Mesendoderm (in vitro differentiated cells): ENCODE measurements at regions not wholly inside any gene's neighbourhood (a gene's known extent, or its start where the extent isn't known, plus 50 kb on each side); places are given as distances from the start of the nearest gene placed in this dataset.

Experiments used
- DNase-seq: peaks from one replicate; pipeline ENCODE4 v3.0.0; 2013
- H2AK5ac ChIP-seq: 2 replicates; pipeline ENCODE4 v1.6.1; 2013; ENCODE audit warnings: low read length, inconsistent platforms
- H2BK120ac ChIP-seq: 2 replicates; pipeline ENCODE4 v1.6.1; 2013; ENCODE audit warnings: low read depth, mild to moderate bottlenecking, low read length, moderate library complexity, mixed read lengths
- H2BK15ac ChIP-seq: replicated peaks from 2 replicates; pipeline ENCODE4 v1.6.1; 2013; ENCODE audit warnings: low read depth, mild to moderate bottlenecking, moderate library complexity
- H2BK5ac ChIP-seq: 2 replicates; pipeline ENCODE4 v1.6.1; 2013; ENCODE audit warnings: low read length, inconsistent platforms
- H3K18ac ChIP-seq: 2 replicates; pipeline ENCODE4 v1.6.1; 2013; ENCODE audit warnings: mild to moderate bottlenecking, low read length, mixed read lengths
- H3K23ac ChIP-seq: one replicate; pipeline ENCODE4 v1.6.1; 2013; ENCODE audit warnings: low read length
- H3K27ac ChIP-seq: 2 replicates; pipeline ENCODE4 v1.5.1; 2013; ENCODE audit warnings: low read depth, mild to moderate bottlenecking, inconsistent platforms, low read length, moderate library complexity
- H3K27me3 ChIP-seq: 2 replicates; pipeline ENCODE4 v1.6.1; 2013; ENCODE audit warnings: low read length, control low read depth, mild to moderate bottlenecking, inconsistent platforms; ENCODE audit not compliant: insufficient read depth, poor library complexity
- H3K36me3 ChIP-seq: 2 replicates; pipeline ENCODE4 v1.6.1; 2013; ENCODE audit warnings: low read length, inconsistent platforms; ENCODE audit not compliant: control insufficient read depth, insufficient read depth
- H3K4ac ChIP-seq: one replicate; pipeline ENCODE4 v1.6.1; 2013; ENCODE audit warnings: low read depth, mild to moderate bottlenecking, low read length, moderate library complexity
- H3K4me1 ChIP-seq: 2 replicates; pipeline ENCODE4 v1.6.1; 2013; ENCODE audit warnings: low read depth, low read length, inconsistent platforms; ENCODE audit not compliant: control insufficient read depth
- H3K4me2 ChIP-seq: 2 replicates; pipeline ENCODE4 v1.6.1; 2013; ENCODE audit warnings: low read length
- H3K4me3 ChIP-seq: 2 replicates; pipeline ENCODE4 v1.5.1; 2013; ENCODE audit warnings: mild to moderate bottlenecking, low read length
- H3K56ac ChIP-seq: one replicate; pipeline ENCODE4 v1.6.1; 2013; ENCODE audit warnings: low read length
- H3K79me1 ChIP-seq: 2 replicates; pipeline ENCODE4 v1.6.1; 2013; ENCODE audit warnings: low read length, inconsistent platforms
- H3K79me2 ChIP-seq: 2 replicates; pipeline ENCODE4 v1.6.1; 2013; ENCODE audit warnings: mild to moderate bottlenecking, low read length; ENCODE audit not compliant: control insufficient read depth, insufficient read depth
- H3K9ac ChIP-seq: 2 replicates; pipeline ENCODE4 v1.6.1; 2013; ENCODE audit warnings: low read length, inconsistent platforms
- H4K5ac ChIP-seq: one replicate; pipeline ENCODE4 v1.6.1; 2013; ENCODE audit warnings: low read length
- H4K8ac ChIP-seq: one replicate; pipeline ENCODE4 v1.6.1; 2013; ENCODE audit warnings: low read depth, mild to moderate bottlenecking, control low read depth, low read length, moderate library complexity
- WGBS: extraction: QIAGEN DNeasy Blood & Tissue Kit; methylation state at CpG from one replicate; pipeline ENCODE4 v1.1.7; 2013; ENCODE audit warnings: low lambda C conversion rate, missing lambda C conversion rate; ENCODE audit not compliant: insufficient coverage; ENCODE audit errors: extremely low coverage; 5-methylcytosine and 5-hydroxymethylcytosine counted together

DNA sequence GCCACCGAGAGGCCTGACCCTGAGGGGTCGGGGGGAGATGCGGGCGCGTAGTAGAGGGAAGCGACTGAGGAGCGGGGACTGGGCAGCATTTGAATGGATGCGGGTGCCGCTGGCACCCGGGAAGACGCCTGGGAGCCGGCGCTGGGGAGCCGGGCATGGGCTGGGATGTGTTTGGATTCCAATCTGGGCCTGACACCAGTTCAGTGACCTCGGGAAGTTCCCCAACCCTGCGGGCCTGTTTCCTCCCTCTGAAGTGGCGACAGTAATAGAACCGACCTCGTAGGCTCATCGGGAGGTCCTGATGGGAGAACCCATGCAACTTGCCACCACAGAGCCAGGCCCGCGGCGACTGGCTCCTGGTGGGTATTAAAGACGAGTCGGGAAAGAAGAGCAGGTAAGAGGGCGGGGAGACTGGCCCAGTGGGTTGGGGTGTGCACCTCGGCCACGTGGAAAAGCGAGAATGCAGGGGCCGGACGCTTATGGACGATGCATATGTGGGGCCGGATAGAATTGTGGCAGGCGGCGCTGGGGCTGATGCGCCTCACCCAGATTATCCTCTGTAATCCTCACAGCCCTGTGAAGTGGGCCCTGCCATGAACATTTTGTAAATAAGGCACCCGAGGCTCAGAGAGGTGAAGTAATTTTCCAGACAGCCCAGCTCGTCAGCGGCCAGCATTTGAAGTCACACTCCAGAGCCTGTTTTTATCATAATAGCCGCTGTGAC, 105.8 kb downstream of the SLC16A1 start:
- H3K27me3 ChIP-seq, result no peaks in the 10 kb centered on the region
- peak overlapping the region; percentile 19 for H2BK120ac ChIP-seq
- peak; percentile 59 for DNase-seq
- H3K18ac ChIP-seq, result peak overlapping the region; percentile 13
- no peak overlapping the region for H2BK15ac ChIP-seq
- no peak overlapping the region for H2AK5ac ChIP-seq
- no CpG with 5 or more reads among the region's 40 CpGs for WGBS
- H3K27ac ChIP-seq, result no peak overlapping the region
- peak overlapping the region; percentile 94 for H3K56ac ChIP-seq
- no peaks in the 10 kb centered on the region for H3K79me2 ChIP-seq
- H3K9ac ChIP-seq, result peak overlapping the region; percentile 73
- H3K4me2 ChIP-seq, result peak overlapping the region; percentile 49
- H3K36me3 ChIP-seq, result no peaks in the 10 kb centered on the region
- no peak overlapping the region for H3K4me3 ChIP-seq
- H4K5ac ChIP-seq, result no peak overlapping the region
- no peaks in the 10 kb centered on the region for H3K79me1 ChIP-seq
- peak overlapping the region; percentile 2 for H3K4ac ChIP-seq
- H3K4me1 ChIP-seq, result peaks cover 4% of the 10 kb centered on the region
- H4K8ac ChIP-seq, result peak overlapping the region; percentile 30
- no peak overlapping the region for H3K23ac ChIP-seq
- H2BK5ac ChIP-seq, result peak overlapping the region; percentile 79

DNA sequence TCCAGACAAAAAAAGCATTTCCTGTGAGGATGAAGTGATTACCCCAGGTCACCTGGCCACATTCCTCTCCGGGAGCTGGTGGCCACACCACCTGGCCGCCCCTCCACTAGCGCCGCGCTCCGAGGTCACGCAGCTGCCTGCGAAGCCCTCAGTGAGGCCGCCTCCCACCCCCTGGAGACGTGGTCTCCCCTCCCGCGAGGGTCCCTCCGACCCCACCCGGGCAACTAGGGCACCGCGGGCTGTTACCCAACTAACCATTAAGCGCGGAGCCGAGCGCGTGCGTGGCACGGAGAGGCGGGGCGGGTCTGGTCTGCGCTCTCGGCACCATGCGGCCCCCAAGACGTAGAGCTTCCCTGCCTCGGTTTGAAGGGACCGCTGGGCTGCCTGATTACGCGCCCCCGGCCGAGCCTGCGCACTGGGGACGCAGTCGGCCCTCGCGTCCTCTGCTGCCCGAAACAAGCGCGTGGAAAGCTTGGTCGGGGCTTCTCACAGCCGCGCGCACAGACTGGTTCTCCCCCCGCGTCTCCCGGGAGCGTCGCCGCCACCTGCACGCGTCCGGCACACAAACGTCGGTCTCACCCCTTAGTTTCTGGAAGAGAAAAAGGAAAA, 106.5 kb downstream of the SLC16A1 start:
- Histone ChIP-seq H3K23ac (peak overlapping the region; percentile 94), H2BK120ac (peak overlapping the region; percentile 19), H2BK15ac (no peak overlapping the region), H2BK5ac (peak overlapping the region; percentile 79), H3K79me2 (no peaks in the 10 kb centered on the region), H4K8ac (no peak overlapping the region), H3K27ac (peak overlapping the region; percentile 30), H3K36me3 (no peaks in the 10 kb centered on the region), H3K27me3 (no peaks in the 10 kb centered on the region), H3K4me3 (no peak overlapping the region), H3K4me2 (peak overlapping the region; percentile 49), H3K79me1 (no peaks in the 10 kb centered on the region), H3K56ac (peak overlapping the region; percentile 94), H3K18ac (peak overlapping the region; percentile 13), H4K5ac (no peak overlapping the region), H3K4me1 (peaks cover 4% of the 10 kb centered on the region), H3K9ac (peak overlapping the region; percentile 73), H2AK5ac (no peak overlapping the region), H3K4ac (no peak overlapping the region)
- peak; percentile 85 for DNase-seq
- WGBS, result no CpG with 5 or more reads among the region's 58 CpGs

DNA sequence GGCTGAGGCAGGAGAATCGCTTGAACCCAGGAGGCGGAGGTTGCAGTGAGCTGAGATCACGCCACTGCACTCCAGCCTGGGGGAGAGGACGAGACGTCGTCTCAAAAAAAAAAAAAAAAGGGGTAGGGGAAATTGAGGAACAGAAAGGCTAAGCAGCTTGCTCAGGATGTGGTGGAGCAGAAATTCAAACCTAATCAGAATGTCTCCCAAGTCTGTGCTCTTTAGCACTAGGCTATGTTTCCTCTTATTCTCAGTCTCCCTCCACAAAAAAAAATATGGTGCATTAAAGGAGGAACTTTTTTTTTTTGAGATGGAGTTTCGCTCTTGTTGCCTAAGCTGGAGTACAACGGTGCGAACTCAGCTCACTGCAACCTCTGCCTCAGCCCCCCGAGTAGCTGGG, 114.2 kb downstream of the SLC16A1 start:
- H2BK120ac ChIP-seq, result no peak overlapping the region
- no peak overlapping the region for H3K4me2 ChIP-seq
- no peak overlapping the region for H4K5ac ChIP-seq
- no peaks in the 10 kb centered on the region for H3K36me3 ChIP-seq
- peak overlapping the region; percentile 30 for H3K18ac ChIP-seq
- H2BK15ac ChIP-seq, result no peak overlapping the region
- no peak overlapping the region for H3K9ac ChIP-seq
- peak overlapping the region; percentile 76 for H4K8ac ChIP-seq
- H2AK5ac ChIP-seq, result no peak overlapping the region
- no peaks in the 10 kb centered on the region for H3K27me3 ChIP-seq
- WGBS, result no CpG with 5 or more reads among the region's 10 CpGs
- no peak overlapping the region for H3K4me3 ChIP-seq
- H3K79me2 ChIP-seq, result no peaks in the 10 kb centered on the region
- peaks cover 8% of the 10 kb centered on the region for H3K4me1 ChIP-seq
- no peak overlapping the region for H3K23ac ChIP-seq
- DNase-seq, result no peak
- H3K27ac ChIP-seq, result no peak overlapping the region
- no peak overlapping the region for H2BK5ac ChIP-seq
- no peak overlapping the region for H3K56ac ChIP-seq
- H3K4ac ChIP-seq, result no peak overlapping the region
- H3K79me1 ChIP-seq, result no peaks in the 10 kb centered on the region

DNA sequence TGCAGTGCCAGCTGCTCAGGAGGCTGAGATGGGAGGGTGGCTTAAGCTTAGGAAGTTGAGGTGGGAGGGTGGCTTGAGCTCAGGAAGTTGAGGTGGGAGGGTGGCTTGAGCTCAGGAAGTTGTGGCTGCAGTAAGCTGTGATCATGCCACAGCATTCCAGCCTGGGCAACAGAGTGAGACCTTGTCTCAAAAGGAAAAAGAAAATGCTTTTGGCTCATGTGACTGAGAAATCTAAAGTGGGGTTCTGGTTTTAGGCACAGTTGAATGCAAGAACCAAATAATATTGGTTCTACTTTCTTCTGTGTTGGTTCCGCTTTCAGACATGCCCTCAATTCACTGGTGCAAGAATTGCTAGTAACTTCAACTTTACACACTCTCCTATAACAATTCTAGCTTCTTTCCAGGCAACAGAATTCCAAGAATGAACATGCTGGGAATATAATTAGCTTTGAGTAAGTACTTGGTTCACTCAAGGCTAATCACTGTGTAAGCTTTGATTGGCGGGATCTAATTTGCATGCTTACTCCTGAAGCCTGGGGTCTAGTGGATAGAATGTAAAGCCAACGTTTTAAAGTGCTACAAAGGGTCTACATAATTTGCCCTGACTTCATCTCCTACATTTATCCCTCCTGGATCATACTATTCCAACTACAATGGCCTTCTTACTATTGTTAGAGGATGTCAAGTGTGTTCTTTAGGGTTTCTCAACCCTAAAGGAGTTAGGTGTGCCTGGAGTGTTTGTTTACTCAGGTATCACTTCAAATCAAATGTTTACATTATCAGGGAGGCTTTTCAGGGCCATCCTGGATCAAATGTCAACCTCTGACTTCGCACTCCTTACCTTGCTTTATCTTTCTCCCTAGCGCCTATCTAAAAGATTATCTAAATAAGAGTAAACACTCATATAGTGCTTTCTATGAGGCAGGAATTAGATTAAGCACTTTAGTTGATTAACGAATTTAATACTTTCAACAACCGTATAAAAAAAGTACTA, 115.1 kb downstream of the SLC16A1 start:
- no peak overlapping the region for H3K4me2 ChIP-seq
- peak overlapping the region; percentile 41 for H2BK15ac ChIP-seq
- H3K36me3 ChIP-seq, result no peaks in the 10 kb centered on the region
- H3K27ac ChIP-seq, result peak overlapping the region; percentile 56
- whole genome bisulfite sequencing, result no CpG with 5 or more reads among the region's 7 CpGs
- H3K4me3 ChIP-seq, result no peak overlapping the region
- no peaks in the 10 kb centered on the region for H3K79me2 ChIP-seq
- H3K23ac ChIP-seq, result no peak overlapping the region
- peak; percentile 82 for DNase-seq
- no peak overlapping the region for H4K8ac ChIP-seq
- H3K9ac ChIP-seq, result no peak overlapping the region
- H3K18ac ChIP-seq, result peak overlapping the region; percentile 9
- no peak overlapping the region for H4K5ac ChIP-seq
- peak overlapping the region; percentile 3 for H2BK120ac ChIP-seq
- no peaks in the 10 kb centered on the region for H3K79me1 ChIP-seq
- H2AK5ac ChIP-seq, result peak overlapping the region; percentile 43
- H3K56ac ChIP-seq, result peak overlapping the region; percentile 62
- no peak overlapping the region for H3K4ac ChIP-seq
- H2BK5ac ChIP-seq, result peak overlapping the region; percentile 51
- peaks cover 8% of the 10 kb centered on the region for H3K4me1 ChIP-seq
- no peaks in the 10 kb centered on the region for H3K27me3 ChIP-seq

DNA sequence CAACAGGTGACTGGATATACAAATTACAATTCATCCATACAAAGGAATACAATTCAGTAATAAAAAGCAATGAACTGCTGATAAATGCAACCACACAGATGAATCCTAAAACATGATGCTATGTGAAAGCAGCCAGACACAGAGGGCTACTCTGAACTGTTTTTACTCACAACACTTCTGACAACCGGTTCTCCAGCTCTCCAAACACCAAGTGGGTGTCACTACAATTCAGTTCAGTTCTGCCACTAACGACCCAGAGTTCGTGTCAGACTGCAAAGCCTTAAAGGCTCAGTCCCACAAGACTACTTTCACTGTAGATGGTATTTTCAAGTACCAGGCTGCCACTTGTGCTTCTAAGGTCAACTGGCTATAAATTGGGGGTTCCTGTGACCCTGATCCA, 119.4 kb downstream of the SLC16A1 start:
- Histone ChIP-seq H3K9ac (no peak overlapping the region), H3K27ac (no peak overlapping the region), H2BK15ac (no peak overlapping the region), H3K4ac (no peak overlapping the region), H3K56ac (no peak overlapping the region), H3K36me3 (no peaks in the 10 kb centered on the region), H4K8ac (no peak overlapping the region), H3K4me3 (no peak overlapping the region), H3K23ac (no peak overlapping the region), H2AK5ac (no peak overlapping the region), H3K4me2 (no peak overlapping the region), H4K5ac (no peak overlapping the region), H3K79me2 (no peaks in the 10 kb centered on the region), H3K27me3 (no peaks in the 10 kb centered on the region), H3K4me1 (peaks cover 8% of the 10 kb centered on the region), H2BK5ac (no peak overlapping the region), H3K18ac (no peak overlapping the region), H3K79me1 (no peaks in the 10 kb centered on the region), H2BK120ac (no peak overlapping the region)
- no peak for DNase-seq
- no CpG with 5 or more reads among the region's 3 CpGs for WGBS
